ENCODE measurements at regions not wholly inside any gene's neighbourhood (a gene's known extent, or its start where the extent isn't known, plus 50 kb on each side); places are given as distances from the start of the nearest gene placed in this dataset.

DNA sequence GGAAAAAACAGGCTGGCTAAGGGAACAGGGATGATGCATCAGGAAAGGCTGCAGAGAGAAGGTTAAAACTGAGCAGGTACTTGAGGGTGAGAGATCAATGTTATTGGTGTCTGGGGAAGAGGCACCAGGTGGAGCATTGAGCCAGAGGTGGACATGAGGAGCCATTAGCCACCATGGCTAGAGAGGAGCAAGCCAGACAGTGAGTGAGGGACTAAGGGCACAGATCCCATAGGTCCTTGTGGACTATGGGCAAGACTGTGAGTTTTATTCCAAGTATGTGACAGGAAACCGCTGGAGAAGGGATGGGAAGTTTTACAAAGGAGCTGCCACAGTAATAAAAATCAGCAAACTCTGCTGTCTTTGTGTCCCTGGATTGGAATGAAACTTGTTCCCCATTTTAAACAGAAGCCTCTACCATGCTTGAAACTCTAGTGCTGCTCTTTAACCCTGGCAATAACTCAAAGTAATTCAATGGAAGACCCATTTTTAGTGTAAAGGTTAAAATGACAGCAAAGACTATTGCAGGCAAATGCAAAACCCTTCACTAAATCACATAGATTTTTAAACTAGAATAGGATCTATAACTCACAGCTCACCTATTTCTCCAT lies 349.8 kb downstream of the ENC1 start:
- no peak for DNase-seq (ENCODE audit: low spot score)

DNA sequence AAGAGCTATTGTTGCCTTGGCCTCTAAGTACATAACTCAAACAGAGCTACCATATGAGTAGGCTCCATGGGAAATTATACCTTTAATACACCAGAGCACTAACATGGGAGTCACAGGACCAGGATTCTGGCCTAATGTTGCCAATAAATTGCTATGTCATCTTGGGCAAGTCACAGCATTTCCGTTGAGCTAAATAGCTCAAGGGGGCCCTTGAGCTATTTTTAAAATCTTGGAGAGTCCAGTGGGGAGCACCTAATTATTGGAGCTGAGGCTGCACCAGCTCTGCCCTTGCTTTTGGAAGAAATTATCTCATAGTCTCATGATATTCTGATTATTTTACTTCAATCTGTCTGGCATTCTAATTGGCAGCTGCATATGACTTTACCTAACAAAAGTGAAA lies 350.8 kb downstream of the ENC1 start:
- DNase-seq (ENCODE audit: low spot score): no peak

GRCh38 chr5:74289238-74289637 lies 351.3 kb downstream of the ENC1 start:
- DNase-seq (ENCODE audit: low spot score): no peak

GRCh38 chr5:74288448-74289108 lies 351.9 kb downstream of the ENC1 start:
- DNase-seq (ENCODE audit: low spot score): no peak

DNA sequence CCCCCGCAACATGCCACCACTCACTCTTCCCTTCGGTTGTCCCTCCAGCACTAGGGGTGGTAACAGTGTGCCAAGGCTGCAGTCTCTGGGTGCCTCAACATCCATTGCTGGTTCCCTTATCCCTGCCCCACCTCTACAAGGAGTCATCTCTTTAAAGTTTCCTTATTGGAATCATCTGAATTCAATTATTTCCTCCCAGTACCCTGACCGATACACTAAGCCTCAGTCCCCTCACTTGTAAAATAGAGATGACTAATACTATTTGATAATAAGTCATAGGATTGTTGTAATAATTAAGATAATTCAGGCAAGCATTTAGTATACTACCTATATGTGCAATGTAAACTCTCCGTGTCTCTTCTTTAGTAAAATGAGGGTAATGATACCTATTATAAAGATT lies 352.5 kb downstream of the ENC1 start:
- no peak for DNase-seq (ENCODE audit: low spot score)

GRCh38 chr5:74286734-74287695 lies 353.5 kb downstream of the ENC1 start:
- DNase-seq (ENCODE audit: low spot score): no peak

- no peak for DNase-seq (ENCODE audit: low spot score)
These were observed 354.8 kb downstream of the ENC1 start for GRCh38 chr5:74285675-74286280.

DNA sequence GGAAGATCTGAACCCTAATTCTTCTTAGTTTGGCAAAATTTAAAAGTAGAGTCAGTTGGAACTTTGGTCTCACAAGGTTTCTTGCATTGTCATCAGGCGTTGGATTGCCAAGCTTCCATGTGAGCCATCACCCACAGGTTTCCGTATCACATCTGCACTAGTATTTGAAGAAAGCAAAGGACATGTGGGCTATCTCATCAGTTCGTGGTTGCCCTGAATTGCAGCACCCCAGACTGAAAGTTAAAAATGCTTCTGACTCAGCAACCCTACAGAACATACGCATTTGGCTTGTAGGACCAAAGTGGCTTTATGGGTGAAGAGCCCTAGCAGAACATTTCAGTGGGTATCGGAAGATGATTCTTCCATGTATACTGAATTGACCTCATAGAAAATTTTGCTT lies 358.0 kb downstream of the ENC1 start:
- no peak for DNase-seq (ENCODE audit: low spot score)

DNA sequence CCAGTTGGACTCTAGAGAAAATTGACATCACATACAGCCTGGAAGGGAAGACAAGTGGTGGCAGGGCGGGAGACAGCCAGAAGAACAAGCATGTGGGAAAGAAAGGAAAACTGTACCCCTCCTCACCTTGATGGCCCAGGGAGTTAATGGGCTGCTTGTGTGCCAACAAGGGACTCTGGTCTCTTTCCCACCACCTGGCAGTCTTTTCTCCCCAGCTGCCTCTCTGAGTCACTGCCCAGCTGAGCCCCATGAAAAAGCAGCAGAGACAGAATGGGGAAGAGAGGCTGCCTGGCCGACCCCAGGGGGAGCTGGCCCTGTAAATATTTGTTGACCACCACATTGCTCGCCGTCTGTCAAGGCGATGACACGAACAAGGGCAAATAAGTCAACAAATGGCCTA lies 359.4 kb downstream of the ENC1 start:
- no peak for DNase-seq (ENCODE audit: low spot score)

- DNase-seq (ENCODE audit: low spot score): no peak
These were observed 360.2 kb downstream of the ENC1 start for GRCh38 chr5:74280306-74280705.

DNA sequence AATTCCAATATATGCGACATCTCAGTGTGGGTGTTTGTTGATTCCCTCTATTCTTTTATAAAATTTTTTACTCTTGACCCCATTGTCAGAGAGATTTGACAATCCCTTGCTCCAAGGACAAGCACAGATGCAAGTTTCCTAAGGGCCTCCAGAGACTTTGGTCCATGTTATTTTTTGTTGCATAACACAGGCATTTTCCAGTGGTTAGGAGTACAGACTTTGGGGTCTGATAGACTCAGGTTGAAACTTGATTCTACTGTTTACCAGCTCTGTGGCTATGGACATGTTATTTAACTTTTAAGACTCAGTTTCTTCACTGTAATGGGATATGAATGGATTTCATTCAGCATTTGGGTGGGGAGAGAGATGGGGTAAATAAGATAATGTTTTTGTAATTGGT lies 361.3 kb downstream of the ENC1 start:
- DNase-seq (ENCODE audit: low spot score): no peak

DNA sequence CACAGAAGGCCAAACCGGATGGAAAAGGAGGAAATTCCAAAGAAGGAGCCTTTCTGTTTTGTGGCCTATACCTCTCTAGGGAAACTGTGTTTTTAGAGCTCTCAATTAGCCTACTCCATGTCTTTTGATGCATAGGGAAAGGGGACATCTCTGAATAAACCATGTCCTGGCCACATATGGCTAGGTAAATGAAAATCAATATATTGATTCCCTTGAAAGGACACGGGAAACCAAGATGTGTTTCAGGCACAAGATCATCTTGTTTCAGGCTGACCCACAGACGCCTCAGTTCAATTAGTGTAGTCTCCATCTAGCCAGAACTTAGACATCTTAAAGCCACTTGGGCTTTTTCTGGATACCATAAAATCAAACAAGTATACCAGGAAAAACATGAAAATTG lies 363.1 kb downstream of the ENC1 start:
- DNase-seq (ENCODE audit: low spot score): no peak

GRCh38 chr5:74275171-74275992 lies 365.1 kb downstream of the ENC1 start:
- DNase-seq (ENCODE audit: low spot score): peak; percentile 40

GRCh38 chr5:74274326-74274725 lies 366.2 kb downstream of the ENC1 start:
- no peak for DNase-seq (ENCODE audit: low spot score)

DNA sequence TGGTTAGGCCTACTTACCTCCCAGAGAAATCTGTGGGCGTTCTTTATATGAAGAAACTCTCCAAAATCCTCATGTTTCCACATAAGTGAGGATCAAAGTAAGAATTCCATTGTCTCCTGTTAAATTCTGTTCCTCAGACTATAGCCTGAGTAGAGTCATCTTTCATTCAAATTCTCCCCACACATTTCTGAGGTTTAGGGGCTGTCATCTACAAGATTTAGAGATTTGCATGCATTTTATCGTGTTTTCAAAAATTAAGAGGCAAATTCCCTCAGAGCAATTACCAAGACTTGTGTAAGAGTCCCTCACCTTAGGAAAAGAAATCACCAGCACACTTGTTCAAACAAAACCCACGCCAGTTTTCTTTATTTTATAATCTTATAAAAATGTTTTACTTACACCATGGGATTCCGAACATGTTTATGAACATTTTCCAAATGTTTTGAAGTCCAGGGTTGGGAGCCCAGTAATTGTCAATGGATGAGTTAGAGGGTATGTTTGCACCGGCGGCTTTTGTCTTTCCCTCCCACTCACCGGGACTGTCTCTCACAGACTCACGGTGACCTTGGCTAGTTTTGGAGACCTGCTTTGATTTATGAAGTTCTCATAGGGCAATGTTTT lies 367.6 kb downstream of the ENC1 start:
- DNase-seq (ENCODE audit: low spot score): no peak

DNA sequence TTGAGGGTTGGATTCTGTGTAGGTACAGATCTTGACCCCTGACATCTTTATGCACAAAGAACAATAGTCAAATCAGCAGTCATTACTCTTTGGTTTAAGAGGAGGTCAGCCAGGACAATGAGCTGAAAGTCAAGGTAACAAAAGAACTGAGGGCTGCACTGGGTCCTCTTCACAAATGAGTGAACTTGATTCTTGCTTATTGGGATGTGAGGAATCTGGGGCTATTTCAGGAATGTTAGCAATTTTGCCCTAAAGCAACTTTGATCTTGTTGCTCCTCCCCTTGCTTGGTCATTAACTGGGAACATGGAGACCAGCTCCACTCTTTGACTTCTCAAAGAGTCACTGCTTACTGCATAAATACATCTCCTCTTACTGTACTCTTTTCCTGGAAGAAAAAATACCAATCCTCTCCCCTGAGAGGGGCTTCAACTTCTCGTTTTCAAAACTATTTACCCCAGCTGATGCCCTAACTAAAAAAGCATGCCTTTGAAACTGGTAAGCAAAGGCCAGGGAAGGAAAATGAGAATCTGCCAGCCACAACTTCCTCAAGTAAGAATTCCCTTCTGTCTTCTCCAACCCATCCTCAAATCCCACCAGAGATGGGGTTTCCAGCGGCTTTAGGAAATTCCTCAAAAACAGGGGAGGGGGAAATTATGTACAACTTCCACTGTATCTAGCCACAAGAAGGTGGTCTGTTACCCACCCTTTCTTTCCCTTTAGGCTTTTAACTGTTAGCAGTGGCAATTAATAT lies 368.3 kb downstream of the ENC1 start:
- DNase-seq (ENCODE audit: low spot score): no peak

DNA sequence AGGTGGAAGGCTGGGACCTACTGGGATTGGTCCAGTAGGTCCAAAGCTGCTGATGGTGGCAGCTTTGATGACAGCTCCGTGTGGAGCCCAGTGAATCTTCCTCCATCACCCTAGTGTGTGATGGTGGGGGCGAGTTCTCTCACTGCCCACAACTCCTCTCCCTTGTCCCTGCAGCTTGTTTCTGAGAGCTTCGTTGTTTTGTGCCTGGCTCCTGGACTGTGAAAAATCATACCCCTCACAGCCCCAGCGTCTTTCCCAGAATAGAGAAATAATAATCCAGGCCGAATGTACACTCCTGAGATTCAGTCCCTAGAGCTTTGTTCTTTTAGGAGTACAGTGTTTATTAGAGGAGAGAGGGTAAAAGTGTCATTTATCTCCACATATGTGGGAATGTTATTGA lies 372.2 kb downstream of the ENC1 start:
- no peak for DNase-seq (ENCODE audit: low spot score)

GRCh38 chr5:74266836-74267235 lies 373.7 kb downstream of the ENC1 start:
- no peak for DNase-seq (ENCODE audit: low spot score)

- no peak for DNase-seq (ENCODE audit: low spot score)
These were observed 374.4 kb downstream of the ENC1 start for GRCh38 chr5:74266132-74266531.

DNA sequence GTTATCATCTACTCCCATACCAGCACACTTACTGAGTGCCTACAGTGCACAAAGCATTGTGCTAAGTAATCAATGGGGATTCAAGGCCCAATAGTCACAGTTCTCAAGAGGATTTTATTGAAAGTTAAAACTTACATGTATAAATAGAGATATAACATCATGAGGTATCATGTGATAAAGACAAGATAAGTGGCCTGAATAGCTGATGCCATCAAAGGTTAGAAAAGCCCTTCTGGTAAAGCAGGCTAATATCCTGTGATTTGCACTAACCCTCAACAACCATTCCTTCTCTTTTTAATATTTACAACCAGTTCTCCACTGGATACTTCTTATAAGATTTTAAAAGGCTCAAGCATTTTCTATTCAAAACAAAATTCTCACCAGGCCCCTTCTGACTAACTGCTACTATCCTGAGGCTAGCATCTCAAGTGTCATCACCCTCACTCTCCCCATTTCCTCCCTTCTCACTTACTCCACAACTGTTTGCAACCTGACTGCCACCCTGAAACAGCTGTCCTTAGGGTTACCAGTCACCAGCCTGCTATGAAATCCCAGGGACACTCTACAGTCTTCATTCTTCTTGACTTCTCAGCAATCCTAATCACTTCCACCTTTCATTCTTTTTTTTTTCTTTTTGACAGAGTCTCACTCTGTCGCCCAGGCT lies 377.9 kb downstream of the ENC1 start:
- DNase-seq (ENCODE audit: low spot score): no peak
